ENCODE measurements at regions not wholly inside any gene's neighbourhood (a gene's known extent, or its start where the extent isn't known, plus 50 kb on each side); places are given as distances from the start of the nearest gene placed in this dataset.
"Not testable (repeated sequence)": the region's sequence is repeated elsewhere in the genome, so short reads cannot be mapped to it uniquely, and the experiment has no call there.

DNA sequence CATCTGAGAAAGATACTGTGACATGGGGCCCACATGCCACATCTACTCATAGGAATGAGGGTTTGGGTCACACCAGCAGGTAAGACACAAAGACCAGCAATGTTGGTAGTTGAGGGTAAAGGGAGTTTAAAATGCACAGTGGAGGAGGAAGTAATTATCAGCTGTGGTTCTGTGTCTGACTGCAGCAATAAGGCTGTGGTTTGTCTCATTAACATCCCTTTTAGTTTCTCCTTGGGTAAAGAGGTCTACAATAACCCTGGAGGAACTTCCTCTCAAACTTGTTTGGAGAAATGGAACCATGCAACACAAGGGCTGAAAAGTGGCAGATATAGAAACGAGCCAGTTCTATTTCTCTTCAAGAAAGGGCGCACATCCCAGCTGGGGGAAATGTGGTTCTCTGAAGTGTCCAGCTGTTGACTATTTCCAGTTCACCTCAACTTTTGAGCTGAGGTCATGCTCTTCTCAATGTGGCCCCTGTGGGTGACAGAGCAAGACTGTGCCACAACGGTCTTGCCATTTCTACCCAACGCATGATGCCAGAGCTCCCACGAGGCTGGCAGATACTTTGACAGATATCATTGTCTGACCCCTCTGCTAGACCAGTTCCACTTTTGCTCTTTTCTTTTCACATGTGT is 234.3 kb downstream of the SQOR start:
- no peak for DNase-seq

DNA sequence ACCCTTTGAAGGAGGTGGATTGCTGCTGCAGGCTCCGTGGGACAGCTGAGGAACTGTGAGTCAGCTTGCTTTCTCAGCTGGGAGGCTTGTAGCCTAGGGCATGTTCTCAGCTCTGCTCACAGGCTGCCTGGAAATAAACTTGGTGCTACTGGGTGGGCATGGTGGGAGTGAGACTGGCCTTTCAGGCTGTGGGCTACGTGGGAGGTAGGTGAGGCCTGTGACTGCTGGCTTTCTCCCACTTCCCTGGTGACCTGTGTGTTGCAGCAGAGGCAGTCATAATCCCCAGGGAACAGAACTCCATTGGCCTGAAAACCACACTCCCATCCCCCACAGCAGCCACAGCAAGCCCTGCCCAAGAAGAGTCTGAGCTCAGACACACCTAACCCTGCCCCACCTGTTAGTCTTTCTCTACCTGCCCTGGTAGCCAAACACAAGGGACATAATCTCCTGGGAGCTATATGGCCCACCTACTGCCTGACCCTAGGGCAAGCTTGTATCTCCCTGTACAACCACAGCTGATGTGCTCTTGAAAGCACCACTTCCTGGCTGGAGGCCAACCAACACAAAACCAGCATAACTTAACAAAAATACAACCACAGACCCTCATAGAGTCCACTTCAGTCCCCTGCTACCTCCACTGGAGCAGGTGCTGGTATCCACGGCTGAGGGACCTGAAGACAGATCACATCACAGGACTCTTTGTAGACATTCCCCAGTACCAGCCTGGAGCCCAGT is 236.5 kb downstream of the SQOR start:
- no peak for DNase-seq

DNA sequence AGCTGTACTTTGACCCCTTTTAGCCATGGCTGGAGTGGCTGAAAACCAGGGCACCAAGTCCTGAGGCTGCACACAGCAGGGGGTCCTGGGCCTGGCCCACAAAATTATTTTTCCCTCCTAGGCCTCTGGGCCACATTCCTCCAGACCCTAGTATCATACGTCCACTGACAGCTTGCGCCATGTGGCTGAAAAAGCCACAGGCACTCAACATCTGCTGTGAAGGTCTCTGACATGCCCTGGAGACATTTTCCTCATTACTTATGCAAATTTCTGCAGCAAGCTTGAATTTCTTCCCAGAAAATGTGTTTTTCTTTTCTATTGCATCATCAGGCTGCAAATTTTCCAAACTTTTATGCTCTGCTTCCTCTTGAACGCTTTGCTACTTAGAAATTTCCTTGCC is 239.0 kb downstream of the SQOR start:
- DNase-seq: no peak

DNA sequence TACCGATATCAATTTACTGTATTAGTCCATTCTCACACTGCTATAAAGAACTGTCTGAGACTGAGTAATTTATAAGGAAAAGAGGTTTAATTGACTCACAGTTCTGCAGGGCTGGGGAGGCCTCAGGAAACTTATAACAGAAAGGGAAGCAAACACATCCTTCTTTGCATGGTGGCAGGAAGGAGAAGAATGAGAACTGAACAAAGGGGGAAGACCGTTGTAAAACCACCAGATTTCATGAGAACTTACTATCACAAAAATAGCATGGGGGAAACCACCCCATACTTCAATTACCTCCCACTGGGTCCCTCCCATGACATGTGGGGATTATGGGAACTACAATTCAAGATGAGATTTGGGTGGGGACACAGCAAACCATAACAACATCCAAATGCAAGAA is 239.7 kb downstream of the SQOR start:
- DNase-seq: not testable (repeated sequence)

DNA sequence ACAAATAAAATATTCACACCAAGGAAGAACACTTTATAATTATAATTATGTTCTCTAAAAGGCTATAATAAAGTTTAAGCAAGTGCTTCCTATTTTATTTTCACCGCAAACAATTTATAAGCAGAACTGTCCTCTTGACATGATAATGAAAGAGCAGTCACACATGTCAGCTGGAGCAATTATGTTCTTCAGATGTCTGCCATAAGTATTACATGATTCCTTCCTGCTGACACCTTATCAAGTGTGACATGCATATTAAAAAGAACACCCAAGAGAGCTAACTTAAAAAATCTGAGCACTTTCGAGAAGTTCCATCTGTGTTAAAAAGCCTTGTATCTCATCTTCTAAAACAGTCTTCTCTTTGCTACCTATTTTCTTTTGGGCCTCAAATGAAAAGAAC is 249.5 kb downstream of the SQOR start:
- no peak for DNase-seq

DNA sequence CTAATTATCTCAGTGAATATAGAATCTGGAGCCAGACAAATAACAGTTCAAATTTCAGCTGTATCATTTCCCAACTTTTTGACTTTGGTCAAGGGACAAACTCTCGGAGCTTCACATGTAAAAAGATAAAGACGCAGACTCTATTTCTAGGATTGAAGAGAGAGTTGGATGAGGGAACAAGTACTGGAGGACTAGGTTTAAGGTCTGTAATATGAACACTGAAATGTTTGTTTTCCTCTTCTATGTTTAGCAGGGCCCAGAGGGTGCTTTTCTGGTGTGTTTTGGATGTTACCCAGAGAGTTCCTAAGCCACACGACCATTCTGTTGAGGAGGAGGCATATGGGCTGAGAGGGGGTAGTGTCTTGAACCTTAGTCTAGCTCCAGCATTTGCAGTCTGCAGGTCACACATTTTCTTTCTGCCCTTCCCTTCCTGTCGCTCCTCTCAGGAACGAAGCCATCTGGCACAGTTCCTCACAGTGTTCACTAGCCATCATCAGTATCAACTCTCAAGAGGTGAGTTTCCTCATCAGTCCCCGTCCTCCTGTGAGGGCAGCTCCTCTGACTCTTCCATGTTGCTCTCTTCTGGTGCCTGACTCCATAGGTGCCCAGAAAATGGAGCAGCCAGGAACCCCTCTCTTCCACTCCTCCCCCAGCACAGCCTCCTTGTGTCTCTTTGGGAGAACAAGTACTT is 250.1 kb downstream of the SQOR start:
- no peak for DNase-seq

DNA sequence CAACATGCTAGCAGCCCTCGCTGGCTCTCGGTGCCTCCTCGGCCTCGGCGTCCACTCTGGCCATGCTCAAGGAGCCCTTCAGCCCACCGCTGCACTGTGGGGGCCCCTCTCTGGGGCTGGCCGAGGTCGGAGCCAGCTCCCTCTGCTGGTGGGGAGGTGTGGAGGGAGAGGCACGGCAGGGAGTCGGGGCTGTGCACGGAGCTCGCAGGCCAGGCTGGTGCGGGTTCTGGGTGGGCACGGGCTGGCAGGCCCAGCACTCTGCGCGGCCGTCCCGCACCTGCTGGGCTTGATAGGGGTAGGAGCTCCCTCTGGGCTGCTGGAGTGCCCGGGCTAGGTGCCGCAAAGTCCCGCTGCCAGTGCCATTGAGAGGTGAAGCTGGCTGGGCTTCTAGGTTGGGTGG is 251.0 kb downstream of the SQOR start:
- DNase-seq: no peak

DNA sequence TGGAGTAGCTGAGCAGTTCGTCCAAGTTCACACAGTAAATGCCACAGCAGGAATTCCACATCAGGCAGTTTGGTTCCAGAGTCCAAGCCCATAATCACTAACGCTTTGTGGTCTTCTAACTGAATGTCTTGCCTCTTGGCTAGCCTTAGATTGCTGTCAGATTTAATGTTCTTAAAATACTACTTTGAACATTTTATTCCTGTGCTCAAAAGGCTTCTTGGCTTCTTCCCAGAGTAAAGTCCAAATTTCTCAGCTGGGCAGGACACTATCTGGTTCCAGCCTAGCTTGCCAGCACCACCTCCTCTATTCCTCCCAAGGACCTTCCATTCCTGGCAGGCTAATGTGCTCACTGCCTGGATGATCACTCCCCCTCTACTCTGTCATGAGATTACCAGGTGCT is 256.9 kb downstream of the SQOR start:
- no peak for DNase-seq

DNA sequence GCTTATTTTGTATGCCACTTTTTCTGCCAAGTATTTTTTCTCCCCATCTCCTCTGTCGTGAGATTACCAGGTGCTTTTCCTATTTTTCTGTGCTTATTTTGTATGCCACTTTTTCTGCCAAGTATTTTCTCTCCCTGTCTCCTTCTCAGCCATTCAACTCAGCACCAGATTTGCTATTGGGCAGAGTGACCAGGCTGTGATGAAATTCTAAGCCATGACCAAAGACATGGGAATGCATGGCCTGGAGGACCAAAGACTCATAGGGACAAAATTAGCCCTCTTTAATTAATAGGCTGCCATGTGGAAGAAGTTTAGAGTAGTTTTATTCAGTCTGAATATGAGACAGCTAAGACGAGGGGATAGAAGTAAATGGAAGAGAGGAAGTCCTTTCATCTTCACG is 257.4 kb downstream of the SQOR start:
- DNase-seq: no peak

DNA sequence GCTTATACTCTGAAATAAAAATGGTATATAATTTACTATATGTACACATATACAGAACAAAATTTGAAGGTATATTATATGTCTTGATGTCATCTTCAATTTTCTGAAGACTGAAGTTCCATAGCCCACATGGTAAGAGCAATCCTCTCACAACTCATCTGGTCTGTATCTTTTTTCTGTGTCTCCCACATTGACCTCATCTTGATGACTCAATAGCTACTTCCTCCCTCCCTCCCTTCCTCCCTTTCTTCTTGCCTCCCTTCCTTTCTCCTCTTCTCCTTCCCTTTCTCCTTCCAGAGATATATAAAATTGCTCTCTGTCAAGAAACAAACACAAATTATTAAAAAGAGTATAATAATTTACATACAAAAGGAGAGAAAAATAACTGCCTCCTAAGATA is 268.5 kb downstream of the SQOR start:
- DNase-seq: no peak

DNA sequence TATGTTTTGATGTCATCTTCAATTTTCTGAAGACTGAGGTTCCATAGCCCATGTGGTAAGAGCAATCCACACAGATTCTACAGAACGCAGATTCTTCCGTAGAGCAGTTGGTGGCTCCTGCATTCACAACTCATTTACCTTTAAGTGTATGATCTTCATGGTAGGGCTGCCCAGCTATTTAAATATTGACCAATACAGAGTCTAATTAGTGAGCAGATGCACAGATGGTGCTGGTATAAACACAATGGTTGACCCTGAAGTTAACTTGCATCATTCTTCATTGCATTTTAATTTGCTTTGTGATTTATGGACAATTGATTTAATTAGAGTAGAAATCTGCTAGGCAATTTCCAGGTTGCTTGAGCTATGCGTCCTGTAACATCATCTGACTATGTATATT is 269.2 kb downstream of the SQOR start:
- DNase-seq: no peak

DNA sequence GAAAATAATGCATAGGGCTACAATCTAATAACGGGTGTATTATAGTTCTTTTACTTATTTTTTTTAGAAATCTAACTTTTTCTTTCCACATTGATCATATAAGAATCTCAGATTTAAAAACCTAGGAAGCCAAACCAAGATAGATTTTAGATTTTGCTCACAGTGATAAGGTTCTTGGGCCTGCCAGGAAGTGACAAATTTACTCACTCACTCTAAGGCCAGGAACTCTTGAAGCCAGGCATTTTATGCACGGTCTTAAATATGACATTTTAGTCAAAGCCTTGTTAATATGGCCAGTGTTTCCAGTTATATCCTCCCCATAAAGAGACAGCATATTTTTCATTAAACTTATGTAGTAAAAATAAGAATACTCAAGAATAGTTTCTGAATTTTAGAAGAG is 271.4 kb downstream of the SQOR start:
- no peak for DNase-seq

DNA sequence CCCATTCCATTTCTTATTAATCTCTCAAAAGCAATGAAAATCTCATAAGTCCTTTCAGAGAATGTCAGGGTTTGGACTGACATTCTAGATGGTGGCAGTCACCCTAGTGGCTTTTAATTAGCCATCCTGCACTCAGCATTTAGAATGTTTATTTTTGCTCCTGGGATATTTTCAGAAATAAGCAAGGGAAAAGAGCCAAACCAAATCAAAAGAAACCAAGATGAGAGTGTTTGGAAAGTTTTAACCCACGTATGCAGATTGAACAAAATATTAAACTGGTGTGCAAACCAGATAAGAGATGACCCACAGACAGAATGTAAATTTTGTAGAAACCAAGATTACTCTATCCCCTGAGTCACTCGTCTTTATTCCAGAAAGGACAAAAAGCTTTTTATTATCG is 275.8 kb downstream of the SQOR start:
- DNase-seq: no peak

DNA sequence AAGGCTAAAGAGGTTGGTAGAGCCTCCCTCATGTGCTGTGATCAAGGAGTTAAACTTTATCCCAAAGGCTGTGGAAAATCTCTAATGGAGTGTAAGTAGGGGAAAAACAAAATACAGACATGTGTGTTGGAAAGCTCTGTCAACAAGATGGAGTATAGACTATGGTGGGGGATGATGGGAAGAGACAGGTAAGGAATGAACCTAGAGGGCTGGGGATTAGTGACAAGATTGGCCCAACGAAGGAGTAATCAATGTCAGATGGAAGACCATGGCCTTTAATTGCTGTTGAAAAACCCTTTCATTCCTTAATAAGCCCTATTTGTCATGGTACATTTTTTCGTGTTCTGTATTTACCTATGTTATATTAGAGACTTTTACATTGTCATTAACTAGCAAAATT is 278.6 kb downstream of the SQOR start:
- no peak for DNase-seq

DNA sequence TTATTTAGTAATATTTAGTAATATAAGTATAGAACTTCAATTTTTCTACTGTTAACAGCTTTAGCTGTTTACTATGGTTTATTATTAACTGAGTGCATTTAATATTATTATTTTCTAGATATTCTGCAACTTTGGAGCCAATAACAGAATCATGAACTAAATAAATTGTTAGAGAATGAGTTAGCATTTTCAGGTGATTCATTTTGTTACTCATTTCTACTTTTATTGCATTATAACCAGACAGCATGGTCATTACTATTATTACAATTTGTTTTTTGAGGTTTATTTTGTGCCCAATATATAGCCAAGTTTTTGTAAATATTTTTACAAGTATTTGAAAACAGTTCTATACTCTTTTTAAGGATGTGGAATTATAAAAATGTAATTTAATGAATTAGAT is 279.6 kb downstream of the SQOR start:
- DNase-seq: no peak

DNA sequence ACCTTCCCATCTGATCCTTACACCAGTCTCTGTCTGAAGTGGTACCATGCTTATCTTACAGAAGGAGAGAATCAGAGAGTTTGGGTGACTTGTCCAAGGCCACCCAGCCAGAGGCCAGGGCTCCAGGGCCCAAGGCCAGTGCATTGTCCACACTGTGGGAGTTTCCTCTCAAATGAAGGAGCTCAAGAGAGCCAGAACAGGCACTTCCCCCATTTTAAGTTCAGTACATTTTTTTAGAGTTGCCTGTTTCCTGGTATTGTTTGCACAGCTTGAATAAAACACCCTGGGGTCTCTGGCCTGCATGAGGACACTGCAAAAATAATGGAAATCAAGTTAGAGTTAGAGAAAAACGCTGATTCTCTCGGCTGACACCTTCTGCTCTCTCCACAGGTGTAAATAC is 284.0 kb downstream of the SQOR start:
- DNase-seq: no peak

DNA sequence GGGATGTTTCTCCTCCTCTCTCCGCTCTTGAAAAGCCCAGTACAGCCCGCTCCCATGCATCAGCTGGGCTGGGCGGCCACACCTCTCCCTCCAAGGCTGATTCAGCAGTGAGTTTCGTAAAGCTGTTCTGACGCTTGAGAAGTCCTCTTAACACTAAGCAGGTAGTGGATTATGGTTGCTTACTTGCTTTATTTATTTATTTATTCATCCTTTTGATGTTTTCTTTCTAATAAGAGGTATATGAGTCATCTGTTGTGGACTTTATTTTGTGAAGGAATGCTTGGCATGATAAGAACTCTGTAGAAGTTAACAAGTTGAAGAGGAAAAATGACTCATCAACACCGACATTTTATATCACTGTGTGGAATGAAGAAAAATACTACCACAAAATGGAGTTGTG is 285.0 kb downstream of the SQOR start:
- DNase-seq: no peak

DNA sequence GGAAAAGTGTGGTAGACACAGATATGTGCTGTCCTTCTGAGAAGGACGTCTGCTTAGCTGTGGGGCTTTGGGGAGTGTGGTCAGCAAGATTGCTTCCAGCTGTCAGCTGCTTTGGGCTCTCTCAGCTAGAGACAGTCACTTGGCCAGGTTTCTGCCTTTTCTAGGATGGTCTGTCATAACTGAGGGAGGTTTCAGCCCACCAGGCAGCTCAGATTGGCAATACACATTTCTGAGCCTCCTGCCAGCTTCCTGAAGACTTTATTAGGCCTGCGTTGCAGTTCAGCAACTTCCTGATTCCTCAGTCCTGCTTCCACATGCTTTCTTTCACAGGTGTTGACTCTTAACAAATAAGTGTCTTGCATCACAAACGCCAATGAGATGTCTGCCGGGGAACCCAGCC is 286.5 kb downstream of the SQOR start:
- DNase-seq: no peak

DNA sequence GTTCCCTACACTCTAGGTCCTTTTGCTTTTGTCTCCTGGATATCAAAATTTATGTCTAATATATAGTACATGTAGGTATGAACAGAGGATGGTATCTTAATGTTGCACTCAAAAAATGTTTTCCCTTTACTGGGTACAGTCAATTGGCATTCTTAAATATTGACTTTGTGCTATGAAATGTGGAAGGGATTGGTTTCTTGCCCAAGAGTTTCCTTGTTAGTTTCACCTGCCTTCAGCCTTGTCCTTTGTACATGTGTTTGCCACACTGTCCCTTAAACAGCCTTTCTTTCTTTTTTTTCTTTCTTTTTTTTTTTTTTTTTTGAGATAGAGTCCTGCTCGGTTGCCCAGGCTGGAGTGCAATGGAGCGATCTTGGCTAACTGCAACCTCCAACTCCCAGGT is 287.1 kb downstream of the SQOR start:
- no peak for DNase-seq

DNA sequence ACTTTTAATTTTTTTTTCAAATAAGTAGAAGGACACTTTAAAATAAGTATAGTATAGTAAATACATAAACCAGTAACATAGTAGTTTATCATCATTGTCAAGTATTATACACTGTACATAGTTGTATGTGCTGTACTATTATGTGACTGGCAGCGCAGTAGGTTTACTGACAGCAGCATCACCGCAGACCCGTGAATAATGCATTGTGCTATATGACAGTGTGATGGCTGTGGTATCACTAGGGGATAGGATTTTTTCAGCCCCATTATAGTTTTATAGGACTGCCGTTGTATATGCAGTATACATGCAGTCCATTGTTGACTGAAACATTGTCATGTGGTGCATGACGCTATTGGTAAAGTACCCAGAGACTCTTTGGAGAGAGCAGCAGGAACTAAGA is 306.5 kb downstream of the SQOR start:
- DNase-seq: no peak

DNA sequence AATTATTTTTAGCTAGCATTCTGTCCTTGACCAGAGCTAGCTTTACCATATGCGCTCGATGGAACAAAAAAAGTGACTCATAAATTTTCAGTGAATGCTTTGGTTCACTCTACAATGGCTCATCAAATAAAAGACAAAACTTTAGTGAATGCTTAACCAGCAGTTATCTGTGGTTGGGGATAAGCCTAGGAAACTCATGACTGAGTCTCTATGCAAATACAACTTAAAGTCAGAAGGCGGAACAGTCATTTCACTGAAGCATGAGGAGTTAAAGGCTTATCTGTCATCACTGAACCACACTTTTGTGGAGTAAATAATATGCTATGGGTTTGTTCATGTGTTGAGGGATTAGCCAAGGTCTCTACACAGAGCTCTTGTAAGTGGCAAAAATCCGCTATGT is 308.4 kb downstream of the SQOR start:
- no peak for DNase-seq

DNA sequence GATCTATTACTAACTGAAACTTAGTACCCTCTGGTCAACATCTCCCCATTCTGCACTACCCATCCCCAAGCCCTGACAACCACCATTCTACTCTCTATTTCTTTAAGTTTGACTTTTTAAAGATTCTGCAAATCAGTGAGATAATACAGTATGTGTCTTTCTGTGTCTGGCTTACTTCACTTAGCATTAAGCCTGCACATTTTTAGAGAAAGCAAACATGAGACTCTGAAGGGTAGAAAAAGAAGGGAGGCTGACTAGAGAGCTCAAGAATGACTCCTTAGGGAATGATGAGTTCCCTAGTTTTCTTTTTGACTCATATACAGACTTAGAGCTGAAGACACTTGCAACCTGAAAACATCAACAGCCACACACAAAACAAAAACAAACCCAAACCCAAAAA is 311.3 kb downstream of the SQOR start:
- DNase-seq: no peak

DNA sequence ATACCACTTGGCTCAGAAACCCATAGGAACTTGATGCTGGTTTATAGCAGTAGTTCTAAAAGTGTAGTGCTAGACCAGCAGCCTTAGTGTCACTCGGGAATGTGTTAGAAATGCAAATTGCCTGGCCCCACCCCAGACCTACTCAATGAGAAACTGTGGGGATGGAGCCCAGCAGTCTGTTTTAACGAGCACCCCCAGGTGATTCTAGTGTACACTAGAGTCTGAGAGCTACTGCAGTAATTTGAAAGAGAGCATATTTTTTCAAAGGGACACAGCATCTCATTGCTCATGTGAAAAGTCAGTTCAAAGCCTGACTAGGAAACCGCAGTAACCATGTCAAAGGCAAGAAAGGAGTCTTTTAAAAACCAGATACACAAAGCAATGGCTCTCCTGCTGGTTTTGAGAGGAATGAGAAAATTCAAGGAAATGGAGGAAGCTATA is 313.4 kb downstream of the SQOR start:
- DNase-seq: no peak

DNA sequence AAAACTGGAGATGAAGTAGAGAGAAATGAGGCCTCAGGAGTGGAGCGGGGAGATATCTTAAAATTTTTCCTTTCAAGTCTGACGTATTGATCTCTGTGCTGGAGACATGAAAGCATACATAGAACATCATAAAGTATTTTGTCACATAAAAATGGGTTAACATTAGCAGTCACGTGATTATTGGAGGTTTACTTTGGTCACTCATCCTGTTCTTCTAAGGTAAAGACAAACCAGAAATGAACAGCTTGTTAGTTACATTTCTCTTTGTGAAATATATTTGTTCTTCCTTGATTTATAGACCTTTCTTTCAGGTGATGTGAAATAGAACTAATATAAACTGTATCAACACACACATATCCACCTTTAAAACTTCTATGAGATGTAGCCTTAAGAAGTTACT is 324.1 kb downstream of the SQOR start:
- DNase-seq: no peak

DNA sequence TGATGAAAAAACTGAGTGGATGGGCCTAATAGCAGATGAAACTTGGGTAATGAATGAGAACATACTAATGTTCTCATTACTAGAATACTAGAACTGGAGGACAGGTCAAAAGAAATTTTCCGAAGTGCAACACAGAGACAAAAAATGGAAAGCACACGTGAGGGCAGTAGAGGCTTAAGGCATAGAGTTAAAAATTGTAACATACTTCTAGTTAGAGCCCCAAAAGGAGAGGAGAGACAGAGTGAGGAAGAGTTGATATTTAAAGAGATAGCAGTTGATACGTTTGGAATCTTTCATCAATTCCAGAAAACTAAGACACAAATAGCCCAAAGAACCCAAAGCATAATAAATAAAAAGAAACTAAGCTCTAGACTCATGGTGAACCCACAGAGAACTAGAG is 327.9 kb downstream of the SQOR start:
- DNase-seq: no peak

Data from CD4-positive, alpha-beta T cell treated with Interleukin-15 for 1 hour (primary cell).